K562 (cell line): ENCODE measurements at regions not wholly inside any gene's neighbourhood (a gene's known extent, or its start where the extent isn't known, plus 50 kb on each side); places are given as distances from the start of the nearest gene placed in this dataset.

Experiments
- ATAC-seq: fragments of 200-7000 bp; cut with Tn5 transposase; 3 replicates; pipeline ENCODE4 v1.9.1; 2020; ENCODE audit warnings: moderate library complexity
- BruUV-seq: library from RNA; stranded (reverse); fragments of 400-500 nt; replicated peaks from 2 replicates; lab custom pipeline; 2021; lab: Mats Ljungman, UMichigan
- CTCF ChIA-PET: fragments of 300-600 bp; formaldehyde crosslinking; extraction: SDS; loops from one replicate; lab custom pipeline; 2021; ENCODE audit warnings: low intra/inter-chr PET ratio; lab: Yijun Ruan, JAX
- POLR2A ChIA-PET: fragments of 300-600, 350-650 bp; sonication (Branson Sonifier 250); formaldehyde crosslinking; extraction: SDS; loops from one replicate; lab custom pipeline; 2021; ENCODE audit warnings: antibody characterized with exemption, inconsistent platforms; lab: Yijun Ruan, JAX
- DNase-seq, 4 experiments: peaks; one replicate each; pipeline versions ENCODE4 v3.0.0 to v3.0.0-alpha.2; 2011 to 2018; ENCODE audit warnings: low spot score in 3 of 4, mixed read lengths in 3 of 4; ENCODE audit errors: extremely low read depth in 1 of 4
- FAIRE-seq: peaks from 2 replicates; lab custom pipeline; 2011; peaks lifted over from hg19 to GRCh38; lab: Jason Lieb, UNC
- H2AFZ ChIP-seq: 2 replicates; pipeline ENCODE4 v1.6.0; 2011; ENCODE audit warnings: low read depth, low read length, control low read depth, inconsistent platforms
- H3K27ac ChIP-seq: fragments of 200-600 bp; 3 replicates; pipeline ENCODE4 v1.8.0; 2011; ENCODE audit warnings: low read depth, mild to moderate bottlenecking, control low read depth, inconsistent platforms, low read length, moderate library complexity, mixed read lengths; ENCODE audit errors: extremely low read depth
- H3K27me3 ChIP-seq, 2 experiments: fragments of 300-600 bp in 1 of 2; 2 replicates in 1 of 2; 3 replicates in 1 of 2; pipeline versions ENCODE4 v1.6.0 to v1.8.0; 2011; ENCODE audit warnings: inconsistent platforms in 2 of 2, low read length in 2 of 2, mild to moderate bottlenecking in 1 of 2, mixed read lengths in 1 of 2, moderate library complexity in 1 of 2; ENCODE audit not compliant: control insufficient read depth in 2 of 2, insufficient read depth in 2 of 2
- H3K36me3 ChIP-seq: fragments of 300-600 bp; 3 replicates; pipeline ENCODE4 v1.8.0; 2011; ENCODE audit warnings: mild to moderate bottlenecking, low read length, inconsistent platforms; ENCODE audit not compliant: control insufficient read depth, insufficient read depth
- H3K4me1 ChIP-seq, 2 experiments: fragments of 200-600 bp in 1 of 2; replicated peaks in 1 of 2; 2 replicates in 1 of 2; 3 replicates in 1 of 2; pipeline versions ENCODE4 v1.5.1 to v1.8.0; 2011; ENCODE audit warnings: inconsistent platforms in 2 of 2, low read length in 2 of 2, mild to moderate bottlenecking in 1 of 2, mixed read lengths in 1 of 2, moderate library complexity in 1 of 2; ENCODE audit not compliant: control insufficient read depth in 2 of 2, insufficient read depth in 2 of 2
- H3K4me2 ChIP-seq: 2 replicates; pipeline ENCODE4 v1.6.1; 2011; ENCODE audit warnings: low read length, control low read depth, inconsistent platforms, mixed read lengths; ENCODE audit not compliant: insufficient read depth
- H3K4me3 ChIP-seq: fragments of 200-600 bp; sonication (generic), shearing (Covaris generic); 2 replicates; pipeline ENCODE4 v1.5.1; 2016; ENCODE audit warnings: control low read depth, inconsistent platforms
- H3K79me2 ChIP-seq: fragments of 200-600 bp; 3 replicates; pipeline ENCODE4 v1.8.0; 2011; ENCODE audit warnings: low read length, inconsistent platforms; ENCODE audit not compliant: control insufficient read depth, insufficient read depth
- H3K9ac ChIP-seq, 2 experiments: 2 replicates each; pipeline versions ENCODE4 v1.6.0 to v1.6.1; 2011; ENCODE audit warnings: low read depth in 2 of 2, low read length in 2 of 2, control low read depth in 1 of 2, inconsistent platforms in 1 of 2, mild to moderate bottlenecking in 1 of 2, mixed read lengths in 1 of 2; ENCODE audit not compliant: insufficient read depth in 1 of 2
- H3K9me1 ChIP-seq: one replicate; pipeline ENCODE4 v1.6.0; 2011; ENCODE audit warnings: inconsistent platforms, mild to moderate bottlenecking, low read length, moderate library complexity; ENCODE audit not compliant: control insufficient read depth, insufficient read depth
- H3K9me3 ChIP-seq: replicated peaks from 2 replicates; pipeline ENCODE4 v1.5.1; 2011; ENCODE audit warnings: low read depth, low read length, inconsistent platforms; ENCODE audit not compliant: control insufficient read depth, insufficient read depth
- H4K20me1 ChIP-seq: replicated peaks from 2 replicates; pipeline ENCODE4 v1.6.1; 2011; ENCODE audit warnings: low read length, inconsistent platforms, mixed read lengths; ENCODE audit not compliant: control insufficient read depth, insufficient read depth
- ASH1L ChIP-seq: fragments of 450-650 bp; IDR thresholded peaks from 2 replicates; pipeline ENCODE4 v1.6.1; 2018; ENCODE audit warnings: borderline replicate concordance, mild to moderate bottlenecking, low read depth; ENCODE audit not compliant: partially characterized antibody
- EP400 ChIP-seq: fragments of 450-650 bp; IDR thresholded peaks from 2 replicates; pipeline ENCODE4 v1.6.1; 2017; ENCODE audit warnings: antibody characterized with exemption, mild to moderate bottlenecking, moderate library complexity
- GATAD2B ChIP-seq: fragments of 450-650 bp; IDR thresholded peaks from 2 replicates; pipeline ENCODE4 v1.6.1; 2017; ENCODE audit warnings: mild to moderate bottlenecking, borderline replicate concordance
- HDAC6 ChIP-seq: IDR thresholded peaks from 2 replicates; pipeline ENCODE4 v1.6.1; 2012; ENCODE audit warnings: low read depth, mild to moderate bottlenecking, control low read depth, inconsistent platforms, low read length, moderate library complexity
- KLF10 ChIP-seq: fragments of 250-450 bp; sonication (Bioruptor Pico); IDR thresholded peaks from 2 replicates; pipeline ENCODE4 v1.6.1; 2021; ENCODE audit warnings: matching md5 sums
- NFRKB ChIP-seq: fragments of 450-650 bp; IDR thresholded peaks from 2 replicates; pipeline ENCODE4 v1.6.1; 2016; ENCODE audit warnings: low read depth
- SP1 ChIP-seq: sonication (generic); formaldehyde crosslinking; IDR thresholded peaks from 2 replicates; pipeline ENCODE4 v1.8.1; 2022; ENCODE audit warnings: mild to moderate bottlenecking, missing genetic modification reagents
- SP2 ChIP-seq: IDR thresholded peaks from 2 replicates; pipeline ENCODE4 v1.6.1; 2011; ENCODE audit warnings: mild to moderate bottlenecking, low read depth, low read length, moderate library complexity; ENCODE audit not compliant: poor library complexity, severe bottlenecking; ENCODE audit errors: extremely low read depth
- SRSF7 ChIP-seq: fragments of 200-400 bp; formaldehyde crosslinking; optimal IDR thresholded peaks from 2 replicates; pipeline ENCODE3; 2017; ENCODE audit warnings: mild to moderate bottlenecking, low read depth, low read length
- ZBTB17 ChIP-seq: fragments of 450-650 bp; formaldehyde crosslinking; IDR thresholded peaks from 2 replicates; pipeline ENCODE4 v1.4.0; 2020; ENCODE audit warnings: mild to moderate bottlenecking
- ZKSCAN3 ChIP-seq: fragments of 250-450 bp; sonication (Bioruptor Pico); IDR thresholded peaks from 2 replicates; pipeline ENCODE4 v1.4.0; 2020
- ZNF24 ChIP-seq: fragments of 450-650 bp; IDR thresholded peaks from 2 replicates; pipeline ENCODE4 v1.6.1; 2016
- ZNF398 ChIP-seq: fragments of 250-450 bp; sonication (Bioruptor Pico); IDR thresholded peaks from 2 replicates; pipeline ENCODE4 v1.8.0; 2021; ENCODE audit warnings: moderate library complexity, mild to moderate bottlenecking, inconsistent platforms
- WGBS: fragments of 100-300 bp; shearing (Covaris generic); methylation state at CpG from one replicate; pipeline ENCODE4 v1.1.6; 2016; ENCODE audit warnings: low coverage, mixed read lengths; ENCODE audit not compliant: insufficient coverage; ENCODE audit errors: missing lambda C conversion rate; 5-methylcytosine and 5-hydroxymethylcytosine counted together
- in situ Hi-C: fragments of 300-500 bp; cut with MboI; formaldehyde crosslinking; loops from 4 replicates; pipeline ENCODE4 v1.15.0; 2018; ENCODE audit warnings: inconsistent platforms, mixed read lengths
- intact Hi-C: fragments of 100-400 bp; cut with micrococcal nuclease; formaldehyde crosslinking; loops from 2 replicates; pipeline ENCODE4 v1.14.2; 2022
- TF ChIP-seq, protein P1 (sequence below): fragments of 250-450 bp; sonication (Bioruptor Pico); IDR thresholded peaks from 2 replicates; pipeline ENCODE4 v1.5.0; 2021
- TF ChIP-seq, protein P2 (sequence below), 2 experiments: fragments of 450-650 bp; conservative IDR thresholded peaks; 2 replicates each; pipeline ENCODE4 v1.6.1; 2017; ENCODE audit warnings: mild to moderate bottlenecking in 2 of 2, moderate library complexity in 2 of 2
- TF ChIP-seq, protein P3 (sequence below), 2 experiments: fragments of 450-650 bp in 1 of 2; sonication (generic) in 1 of 2; formaldehyde crosslinking in 1 of 2; IDR thresholded peaks in 1 of 2; conservative IDR thresholded peaks in 1 of 2; 2 replicates each; pipeline versions ENCODE4 v1.6.1 to v1.8.1; 2016 to 2023; ENCODE audit warnings: mild to moderate bottlenecking in 2 of 2, moderate library complexity in 2 of 2, inconsistent platforms in 1 of 2, missing genetic modification reagents in 1 of 2
- TF ChIP-seq, protein P4 (sequence below): fragments of 250-450 bp; sonication (Bioruptor Pico); IDR thresholded peaks from 2 replicates; pipeline ENCODE4 v1.4.0; 2020

- ATAC-seq: no peak
- no peak overlapping the region for H3K4me3 ChIP-seq
Measured at GRCh38 chr12:46471404-46471803, 98.8 kb upstream of the SLC38A2 start.

More at GRCh38 chr12:46471404-46471803, 98.8 kb upstream of the SLC38A2 start:
- Histone ChIP-seq H3K36me3 (no peaks in the 10 kb centered on the region), H3K4me1 (peaks cover 0 to 22% of the 10 kb centered on the region in 2 experiments; a peak in 3 of 5 replicates), H4K20me1 (no peaks in the 10 kb centered on the region), H3K27me3 (no peaks in the 10 kb centered on the region), H3K27ac (no peak overlapping the region), H2AFZ (no peak overlapping the region), H3K9ac (no peak overlapping the region), H3K9me3 (no peaks in the 10 kb centered on the region), H3K9me1 (no peaks in the 10 kb centered on the region), H3K79me2 (no peaks in the 10 kb centered on the region), H3K4me2 (no peak overlapping the region)
- ChIA-PET POLR2A (interaction anchor here (1.1 to 1.7 kb wide), 2 partner anchors 13 to 16 kb away, joined by 3 to 4 read pairs; no protein-coding TSS in a partner anchor), CTCF (no interaction called here)
- WGBS: 79% methylated on average over 2 of the region's 2 CpGs
- no peak for FAIRE-seq
- no TSS peak for BruUV-seq
- intact Hi-C loops: loop anchor here (5.0 kb wide), 1 partner anchor 89 kb away; no protein-coding TSS in a partner anchor
- TF ChIP-seq KLF10 (CRISPR knock-in tag): no peak
- no peak for TF ChIP-seq SP2
- no peak for TF ChIP-seq ZNF24
- TF ChIP-seq, protein P1, sequence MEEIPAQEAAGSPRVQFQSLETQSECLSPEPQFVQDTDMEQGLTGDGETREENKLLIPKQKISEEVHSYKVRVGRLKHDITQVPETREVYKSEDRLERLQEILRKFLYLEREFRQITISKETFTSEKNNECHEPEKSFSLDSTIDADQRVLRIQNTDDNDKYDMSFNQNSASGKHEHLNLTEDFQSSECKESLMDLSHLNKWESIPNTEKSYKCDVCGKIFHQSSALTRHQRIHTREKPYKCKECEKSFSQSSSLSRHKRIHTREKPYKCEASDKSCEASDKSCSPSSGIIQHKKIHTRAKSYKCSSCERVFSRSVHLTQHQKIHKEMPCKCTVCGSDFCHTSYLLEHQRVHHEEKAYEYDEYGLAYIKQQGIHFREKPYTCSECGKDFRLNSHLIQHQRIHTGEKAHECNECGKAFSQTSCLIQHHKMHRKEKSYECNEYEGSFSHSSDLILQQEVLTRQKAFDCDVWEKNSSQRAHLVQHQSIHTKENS (CRISPR knock-in tag): no peak
- TF ChIP-seq ZKSCAN3 (CRISPR knock-in tag): no peak
- TF ChIP-seq, protein P2, sequence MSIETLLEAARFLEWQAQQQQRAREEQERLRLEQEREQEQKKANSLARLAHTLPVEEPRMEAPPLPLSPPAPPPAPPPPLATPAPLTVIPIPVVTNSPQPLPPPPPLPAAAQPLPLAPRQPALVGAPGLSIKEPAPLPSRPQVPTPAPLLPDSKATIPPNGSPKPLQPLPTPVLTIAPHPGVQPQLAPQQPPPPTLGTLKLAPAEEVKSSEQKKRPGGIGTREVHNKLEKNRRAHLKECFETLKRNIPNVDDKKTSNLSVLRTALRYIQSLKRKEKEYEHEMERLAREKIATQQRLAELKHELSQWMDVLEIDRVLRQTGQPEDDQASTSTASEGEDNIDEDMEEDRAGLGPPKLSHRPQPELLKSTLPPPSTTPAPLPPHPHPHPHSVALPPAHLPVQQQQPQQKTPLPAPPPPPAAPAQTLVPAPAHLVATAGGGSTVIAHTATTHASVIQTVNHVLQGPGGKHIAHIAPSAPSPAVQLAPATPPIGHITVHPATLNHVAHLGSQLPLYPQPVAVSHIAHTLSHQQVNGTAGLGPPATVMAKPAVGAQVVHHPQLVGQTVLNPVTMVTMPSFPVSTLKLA (conservative IDR thresholded peaks at IDR 0.05): no peak
- TF ChIP-seq ZNF398: no peak
- TF ChIP-seq SRSF7: no peak
- TF ChIP-seq ZBTB17 (CRISPR knock-in tag): no peak
- TF ChIP-seq SP1 (CRISPR knock-in tag): no peak
- TF ChIP-seq, protein P3, sequence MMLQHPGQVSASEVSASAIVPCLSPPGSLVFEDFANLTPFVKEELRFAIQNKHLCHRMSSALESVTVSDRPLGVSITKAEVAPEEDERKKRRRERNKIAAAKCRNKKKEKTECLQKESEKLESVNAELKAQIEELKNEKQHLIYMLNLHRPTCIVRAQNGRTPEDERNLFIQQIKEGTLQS (IDR thresholded peaks at IDR 0.05): no peak
- TF ChIP-seq, protein P3 (CRISPR knock-in tag; conservative IDR thresholded peaks at IDR 0.05): no peak
- TF ChIP-seq ASH1L: no peak
- no peak for TF ChIP-seq GATAD2B
- no peak for TF ChIP-seq HDAC6
- TF ChIP-seq, protein P4, sequence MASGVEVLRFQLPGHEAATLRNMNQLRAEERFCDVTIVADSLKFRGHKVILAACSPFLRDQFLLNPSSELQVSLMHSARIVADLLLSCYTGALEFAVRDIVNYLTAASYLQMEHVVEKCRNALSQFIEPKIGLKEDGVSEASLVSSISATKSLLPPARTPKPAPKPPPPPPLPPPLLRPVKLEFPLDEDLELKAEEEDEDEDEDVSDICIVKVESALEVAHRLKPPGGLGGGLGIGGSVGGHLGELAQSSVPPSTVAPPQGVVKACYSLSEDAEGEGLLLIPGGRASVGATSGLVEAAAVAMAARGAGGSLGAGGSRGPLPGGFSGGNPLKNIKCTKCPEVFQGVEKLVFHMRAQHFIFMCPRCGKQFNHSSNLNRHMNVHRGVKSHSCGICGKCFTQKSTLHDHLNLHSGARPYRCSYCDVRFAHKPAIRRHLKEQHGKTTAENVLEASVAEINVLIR: no peak
- no peak for TF ChIP-seq EP400
- no peak for TF ChIP-seq NFRKB
- in situ Hi-C loops: no loop called here
- no peak for DNase-seq
